ENCODE measurements at regions not wholly inside any gene's neighbourhood (a gene's known extent, or its start where the extent isn't known, plus 50 kb on each side); places are given as distances from the start of the nearest gene placed in this dataset.

GRCh38 chr10:35940141-35941041 lies 298.3 kb upstream of the FZD8 start:
- H4K91ac ChIP-seq (ENCODE audit: insufficient read depth, low read depth, low read length), result no peak overlapping the region
- H2BK5ac ChIP-seq (ENCODE audit: low read depth, low read length, poor library complexity, severe bottlenecking), result no peak overlapping the region
- H2AFZ ChIP-seq (replicated peaks; ENCODE audit: low read length, poor library complexity), result peak overlapping the region; percentile 77
- ChIA-PET POLR2A (ENCODE audit: unreplicated experiment) (interaction anchor here (0.6 kb wide), 1 partner anchor 866 kb away, joined by 4 read pairs; no protein-coding TSS in a partner anchor), CTCF (interaction anchor here (1.4 kb wide), 1 partner anchor 24 kb away, joined by 4 read pairs; no protein-coding TSS in a partner anchor)
- intact Hi-C loops (cut with micrococcal nuclease) (no loop called here), dilution Hi-C loops (cut with HindIII; ENCODE audit: low sequenced_read_pairs, unreplicated experiment) (no loop called here), in situ Hi-C loops (cut with MboI; ENCODE audit: low sequenced_read_pairs) (no loop called here)
- no peaks in the 10 kb centered on the region for H4K20me1 ChIP-seq (ENCODE audit: insufficient read depth, low read length)
- no peaks in the 10 kb centered on the region for H3K79me1 ChIP-seq (ENCODE audit: low read depth in 1 of 2, low read length in 2 of 2)
- WGBS, 2 experiments (ENCODE audit: extremely low coverage in 2 of 2, insufficient read length in 1 of 2), result 20% methylated on average over 2 of the region's 14 CpGs; no CpG with 5 or more reads in 1 of the 2 experiments
- H2BK15ac ChIP-seq (ENCODE audit: low read depth, low read length), result no peak overlapping the region
- H3K9ac ChIP-seq (ENCODE audit: low read depth, low read length), result no peak overlapping the region
- H3K9me1 ChIP-seq (ENCODE audit: insufficient read depth, low read length), result no peaks in the 10 kb centered on the region
- H3K9me3 ChIP-seq (ENCODE audit: control insufficient read depth, insufficient read depth, low read length), result no peaks in the 10 kb centered on the region
- H3K4ac ChIP-seq (ENCODE audit: low read depth, low read length), result no peak overlapping the region
- H4K8ac ChIP-seq (ENCODE audit: low read depth in 2 of 2, low read length in 2 of 2), result no peak overlapping the region; a peak in 1 of 4 replicates
- DNase-seq (peak; percentile 58), ATAC-seq (ENCODE audit: low read depth) (peak; percentile 81)
- no peaks in the 10 kb centered on the region for H3K27me3 ChIP-seq (ENCODE audit: control insufficient read depth, insufficient read depth, low read length)
- H3K4me2 ChIP-seq (ENCODE audit: low read depth, low read length), result peak overlapping the region; percentile 24; the same call in 1 of the 2 replicates
- H2AK5ac ChIP-seq (ENCODE audit: low read depth, low read length), result no peak overlapping the region
- no peak overlapping the region for H3K23ac ChIP-seq (ENCODE audit: low read depth, low read length)
- H3K4me3 ChIP-seq (ENCODE audit: insufficient read depth, low read depth, low read length), result no peak overlapping the region
- peak overlapping the region; percentile 18; the same call in 1 of the 2 replicates for H3K27ac ChIP-seq (ENCODE audit: insufficient read depth, low read length)
- H3K4me1 ChIP-seq (ENCODE audit: control insufficient read depth, insufficient read depth, low read length), result peaks cover 5% of the 10 kb centered on the region; the same call in 1 of the 2 replicates
- no peak overlapping the region for H2AK9ac ChIP-seq (replicated peaks; ENCODE audit: low read depth, low read length, poor library complexity)
- H3K14ac ChIP-seq (replicated peaks; ENCODE audit: low read depth, low read length), result no peak overlapping the region
- no TSS peak for BruUV-seq (replicated peaks)
- H3K36me3 ChIP-seq (ENCODE audit: control insufficient read depth, insufficient read depth, low read length), result no peaks in the 10 kb centered on the region
- no peak overlapping the region for H3K18ac ChIP-seq (ENCODE audit: low read depth, low read length)
- TF ChIP-seq RFX5 (IDR thresholded peaks at IDR 0.05; ENCODE audit: low read depth, low read length) (no peak), FOS (IDR thresholded peaks at IDR 0.05; ENCODE audit: low read depth, low read length) (peak; percentile 52; the same call in 1 of the 2 replicates)
- TF ChIP-seq, protein P1, sequence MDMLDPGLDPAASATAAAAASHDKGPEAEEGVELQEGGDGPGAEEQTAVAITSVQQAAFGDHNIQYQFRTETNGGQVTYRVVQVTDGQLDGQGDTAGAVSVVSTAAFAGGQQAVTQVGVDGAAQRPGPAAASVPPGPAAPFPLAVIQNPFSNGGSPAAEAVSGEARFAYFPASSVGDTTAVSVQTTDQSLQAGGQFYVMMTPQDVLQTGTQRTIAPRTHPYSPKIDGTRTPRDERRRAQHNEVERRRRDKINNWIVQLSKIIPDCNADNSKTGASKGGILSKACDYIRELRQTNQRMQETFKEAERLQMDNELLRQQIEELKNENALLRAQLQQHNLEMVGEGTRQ (IDR thresholded peaks at IDR 0.05; ENCODE audit: low read depth, low read length), result 0 out of 2 replicates have a peak, but pooled peaks have one; percentile 33
- no peak overlapping the region for H3K56ac ChIP-seq (ENCODE audit: extremely low read depth, insufficient read depth, low read length)
- H2BK120ac ChIP-seq (ENCODE audit: low read depth, low read length), result peak overlapping the region; percentile 5; the same call in 1 of the 2 replicates
- no peak overlapping the region for H2BK20ac ChIP-seq (ENCODE audit: low read depth, low read length)
- H4K5ac ChIP-seq (ENCODE audit: low read depth, low read length), result no peak overlapping the region; the same call in 1 of the 2 replicates

Measured in IMR-90 (cell line).